ENCODE measurements at regions not wholly inside any gene's neighbourhood (a gene's known extent, or its start where the extent isn't known, plus 50 kb on each side); places are given as distances from the start of the nearest gene placed in this dataset.

DNA sequence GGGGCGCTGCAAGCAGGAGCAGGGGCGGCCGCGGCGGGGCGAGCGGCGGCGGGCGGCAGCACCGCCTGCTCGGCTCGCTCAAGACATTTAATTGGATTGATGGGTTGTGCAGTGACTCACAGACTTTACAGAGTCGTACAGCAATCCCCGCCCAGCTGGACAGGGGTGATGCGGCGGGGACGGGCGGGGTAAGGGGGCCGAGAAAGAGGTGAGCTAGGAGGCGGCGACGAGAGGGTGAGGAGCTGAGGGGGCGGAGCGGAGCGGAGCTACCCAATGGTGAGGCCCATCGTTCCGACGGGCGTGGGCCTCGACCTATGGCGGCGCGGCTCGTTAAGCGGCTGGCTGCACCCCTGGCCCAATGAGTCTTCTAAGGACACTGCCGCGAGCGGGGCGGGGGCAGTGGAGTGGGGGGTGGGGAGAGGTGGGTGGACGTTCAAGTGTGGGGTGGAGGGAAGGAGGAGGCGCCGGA lies 97.1 kb upstream of the SERTAD2 start:
- DNase-seq: peak; percentile 98 to 100 (median 99)
- H3K9me3 ChIP-seq: no peaks in the 10 kb centered on the region

GRCh38 chr2:64751286-64752260 lies 97.9 kb upstream of the SERTAD2 start:
- H3K4me3 ChIP-seq: peak overlapping the region; percentile 71 to 86 (median 77)
- peaks cover 0 to 23% (median 5%) of the 10 kb centered on the region in 4 donors for H3K4me1 ChIP-seq
- peak overlapping the region; percentile 96 to 99 (median 98) for H3K27ac ChIP-seq
- no peaks in the 10 kb centered on the region for H3K9me3 ChIP-seq
- no peaks in the 10 kb centered on the region for H3K27me3 ChIP-seq
- peak; percentile 91 for TF ChIP-seq POLR2A (IDR thresholded peaks at IDR 0.05)
- TF ChIP-seq, protein P1, sequence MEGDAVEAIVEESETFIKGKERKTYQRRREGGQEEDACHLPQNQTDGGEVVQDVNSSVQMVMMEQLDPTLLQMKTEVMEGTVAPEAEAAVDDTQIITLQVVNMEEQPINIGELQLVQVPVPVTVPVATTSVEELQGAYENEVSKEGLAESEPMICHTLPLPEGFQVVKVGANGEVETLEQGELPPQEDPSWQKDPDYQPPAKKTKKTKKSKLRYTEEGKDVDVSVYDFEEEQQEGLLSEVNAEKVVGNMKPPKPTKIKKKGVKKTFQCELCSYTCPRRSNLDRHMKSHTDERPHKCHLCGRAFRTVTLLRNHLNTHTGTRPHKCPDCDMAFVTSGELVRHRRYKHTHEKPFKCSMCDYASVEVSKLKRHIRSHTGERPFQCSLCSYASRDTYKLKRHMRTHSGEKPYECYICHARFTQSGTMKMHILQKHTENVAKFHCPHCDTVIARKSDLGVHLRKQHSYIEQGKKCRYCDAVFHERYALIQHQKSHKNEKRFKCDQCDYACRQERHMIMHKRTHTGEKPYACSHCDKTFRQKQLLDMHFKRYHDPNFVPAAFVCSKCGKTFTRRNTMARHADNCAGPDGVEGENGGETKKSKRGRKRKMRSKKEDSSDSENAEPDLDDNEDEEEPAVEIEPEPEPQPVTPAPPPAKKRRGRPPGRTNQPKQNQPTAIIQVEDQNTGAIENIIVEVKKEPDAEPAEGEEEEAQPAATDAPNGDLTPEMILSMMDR (IDR thresholded peaks at IDR 0.05): peak in 4 of 6 experiments; percentile 33 to 69 (median 62)
- DNase-seq: peak; percentile 44 to 78 (median 76)
- H3K36me3 ChIP-seq: no peaks in the 10 kb centered on the region

More for the DNA sequence above, 97.1 kb upstream of the SERTAD2 start:
- peak; percentile 99 for TF ChIP-seq POLR2A (IDR thresholded peaks at IDR 0.05)
- TF ChIP-seq, protein P1 (IDR thresholded peaks at IDR 0.05): peak in 2 of 6 experiments; percentile 21 to 24
- H3K27me3 ChIP-seq: no peaks in the 10 kb centered on the region
- H3K36me3 ChIP-seq: no peaks in the 10 kb centered on the region
- H3K4me1 ChIP-seq: peaks cover 0 to 23% (median 5%) of the 10 kb centered on the region in 4 donors
- H3K4me3 ChIP-seq: peak overlapping the region; percentile 71 to 86 (median 77)
- peak overlapping the region; percentile 96 to 99 (median 98) for H3K27ac ChIP-seq

DNA sequence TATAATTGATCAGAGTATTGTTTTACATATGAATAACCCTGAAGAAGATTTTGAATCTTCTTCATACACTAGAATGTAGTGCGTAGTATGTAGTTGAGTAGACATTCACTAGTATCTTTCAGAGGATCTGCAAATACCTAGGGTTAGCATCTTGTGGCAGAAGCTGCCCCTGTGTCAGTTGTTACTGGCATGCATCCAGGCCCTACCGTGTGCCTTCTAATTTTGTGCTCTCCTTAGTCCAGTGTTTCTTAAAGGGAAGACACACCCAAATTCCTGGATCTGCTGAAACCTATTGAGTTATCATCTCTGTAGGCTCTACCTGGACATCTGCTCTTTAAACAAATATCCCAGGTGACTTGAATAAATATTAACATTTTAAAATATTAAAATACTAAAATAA lies 99.7 kb upstream of the SERTAD2 start:
- H3K4me1 ChIP-seq: peaks cover 0 to 17% (median 4%) of the 10 kb centered on the region in 4 donors
- no peak overlapping the region for H3K4me3 ChIP-seq
- no peaks in the 10 kb centered on the region for H3K9me3 ChIP-seq
- H3K27ac ChIP-seq: no peak overlapping the region
- DNase-seq: no peak
- H3K27me3 ChIP-seq: no peaks in the 10 kb centered on the region
- TF ChIP-seq POLR2A (IDR thresholded peaks at IDR 0.05): no peak
- TF ChIP-seq, protein P1 (IDR thresholded peaks at IDR 0.05): no peak
- H3K36me3 ChIP-seq: no peaks in the 10 kb centered on the region

- Histone ChIP-seq H3K36me3 (no peaks in the 10 kb centered on the region), H3K27ac (no peak overlapping the region), H3K4me1 (peaks cover 0 to 9% (median 0%) of the 10 kb centered on the region in 4 donors), H3K9me3 (no peaks in the 10 kb centered on the region), H3K4me3 (no peak overlapping the region), H3K27me3 (no peaks in the 10 kb centered on the region)
- no peak for TF ChIP-seq POLR2A (IDR thresholded peaks at IDR 0.05)
- TF ChIP-seq, protein P1 (IDR thresholded peaks at IDR 0.05): no peak
- DNase-seq: no peak
These were observed 100.9 kb upstream of the SERTAD2 start for GRCh38 chr2:64754570-64754969.

DNA sequence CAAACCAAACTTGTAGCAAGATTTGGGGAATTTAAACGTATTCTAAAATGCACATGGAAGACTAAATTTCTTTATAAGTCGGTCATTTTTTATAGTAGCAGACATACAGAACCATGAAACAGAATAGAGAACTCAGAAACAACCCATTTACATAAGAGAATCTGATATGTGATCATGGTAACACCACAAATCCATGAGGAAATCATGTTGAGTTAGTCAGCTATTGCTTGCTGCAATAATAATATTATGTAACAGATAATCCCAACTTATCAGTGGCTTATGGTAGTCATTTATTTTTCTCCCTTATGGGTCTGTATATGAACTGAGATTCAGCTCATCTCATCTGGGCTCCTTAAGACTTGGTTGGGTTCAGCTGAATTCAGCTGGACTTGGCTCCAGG lies 103.4 kb upstream of the SERTAD2 start:
- no peak overlapping the region for H3K4me3 ChIP-seq
- H3K27ac ChIP-seq: no peak overlapping the region
- no peak for DNase-seq
- no peaks in the 10 kb centered on the region for H3K36me3 ChIP-seq
- H3K27me3 ChIP-seq: no peaks in the 10 kb centered on the region
- H3K4me1 ChIP-seq: peaks cover 0 to 3% (median 0%) of the 10 kb centered on the region in 4 donors
- no peaks in the 10 kb centered on the region for H3K9me3 ChIP-seq
- TF ChIP-seq, protein P1 (IDR thresholded peaks at IDR 0.05): no peak
- TF ChIP-seq POLR2A (IDR thresholded peaks at IDR 0.05): no peak
